ENCODE measurements at regions not wholly inside any gene's neighbourhood (a gene's known extent, or its start where the extent isn't known, plus 50 kb on each side); places are given as distances from the start of the nearest gene placed in this dataset.

GRCh38 chr12:59121451-59121850 lies 201.1 kb upstream of the LRIG3 start:
- TF ChIP-seq CTCF (IDR thresholded peaks at IDR 0.05) (no peak), POLR2A (IDR thresholded peaks at IDR 0.05) (no peak)

All from Peyer's patch (tissue), 4 donors.